CD8-positive, alpha-beta memory T cell (primary cell): ENCODE measurements at regions not wholly inside any gene's neighbourhood (a gene's known extent, or its start where the extent isn't known, plus 50 kb on each side); places are given as distances from the start of the nearest gene placed in this dataset.
A peak's percentile ranks its signal among the peaks of the same experiment; 100 is the strongest.

Source experiments
- CTCF ChIA-PET: fragments of 350-600 bp; sonication (Branson Sonifier 250); formaldehyde crosslinking; loops from one replicate; lab custom pipeline; 2021; ENCODE audit warnings: antibody characterized with exemption; lab: Charles Lee
- POLR2A ChIA-PET: fragments of 350-600 bp; sonication (Branson Sonifier 250); formaldehyde crosslinking; loops from one replicate; lab custom pipeline; 2021; ENCODE audit warnings: antibody characterized with exemption; lab: Charles Lee
- DNase-seq, 5 donors: peaks; one replicate each; pipeline versions ENCODE4 v3.0.0 to v3.0.0-alpha.2; 2020 to 2022; ENCODE audit warnings: mixed read lengths in 1 of 5
- H3K27ac ChIP-seq: one replicate; pipeline ENCODE4 v1.7.0; 2013; ENCODE audit warnings: low read depth, mild to moderate bottlenecking, low read length, moderate library complexity
- H3K27me3 ChIP-seq: 2 replicates; pipeline ENCODE4 v1.7.0; 2013; ENCODE audit warnings: low read length, mild to moderate bottlenecking; ENCODE audit not compliant: insufficient read depth, poor library complexity, severe bottlenecking
- H3K36me3 ChIP-seq: 2 replicates; pipeline ENCODE4 v1.7.0; 2013; ENCODE audit warnings: mild to moderate bottlenecking, low read length, moderate library complexity; ENCODE audit not compliant: insufficient read depth
- H3K4me1 ChIP-seq: 2 replicates; pipeline ENCODE4 v1.7.0; 2013; ENCODE audit warnings: mild to moderate bottlenecking, low read length, moderate library complexity; ENCODE audit not compliant: insufficient read depth
- H3K4me3 ChIP-seq: 2 replicates; pipeline ENCODE4 v1.7.0; 2013; ENCODE audit warnings: mild to moderate bottlenecking, low read length
- H3K9me3 ChIP-seq: 2 replicates; pipeline ENCODE4 v1.7.0; 2013; ENCODE audit warnings: mild to moderate bottlenecking, low read length
- H3K27ac Mint-ChIP-seq, 8 donors: one replicate each; pipeline ENCODE4 v1.8.0; 2020 to 2021; ENCODE audit warnings: mixed read lengths in 8 of 8, mild to moderate bottlenecking in 6 of 8, inconsistent platforms in 3 of 8, moderate library complexity in 3 of 8
- H3K27me3 Mint-ChIP-seq, 2 donors: one replicate each; pipeline ENCODE4 v1.8.0; 2020 to 2021; ENCODE audit warnings: mixed read lengths in 2 of 2, mild to moderate bottlenecking in 1 of 2, moderate library complexity in 1 of 2
- H3K36me3 Mint-ChIP-seq, 3 donors: one replicate each; pipeline ENCODE4 v1.8.0; 2020 to 2021; ENCODE audit warnings: mixed read lengths in 3 of 3, inconsistent platforms in 1 of 3, mild to moderate bottlenecking in 1 of 3
- H3K4me1 Mint-ChIP-seq, 3 donors: one replicate each; pipeline ENCODE4 v1.8.0; 2020 to 2021; ENCODE audit warnings: mixed read lengths in 3 of 3, inconsistent platforms in 1 of 3, mild to moderate bottlenecking in 1 of 3
- H3K4me3 Mint-ChIP-seq, 7 donors: one replicate each; pipeline ENCODE4 v1.8.0; 2020 to 2021; ENCODE audit warnings: mixed read lengths in 7 of 7, mild to moderate bottlenecking in 6 of 7, moderate library complexity in 4 of 7, inconsistent platforms in 2 of 7
- H3K9me3 Mint-ChIP-seq, 5 donors: one replicate each; pipeline ENCODE4 v1.8.0; 2020 to 2022; ENCODE audit warnings: mixed read lengths in 5 of 5, mild to moderate bottlenecking in 3 of 5, moderate library complexity in 2 of 5, inconsistent platforms in 1 of 5

DNA sequence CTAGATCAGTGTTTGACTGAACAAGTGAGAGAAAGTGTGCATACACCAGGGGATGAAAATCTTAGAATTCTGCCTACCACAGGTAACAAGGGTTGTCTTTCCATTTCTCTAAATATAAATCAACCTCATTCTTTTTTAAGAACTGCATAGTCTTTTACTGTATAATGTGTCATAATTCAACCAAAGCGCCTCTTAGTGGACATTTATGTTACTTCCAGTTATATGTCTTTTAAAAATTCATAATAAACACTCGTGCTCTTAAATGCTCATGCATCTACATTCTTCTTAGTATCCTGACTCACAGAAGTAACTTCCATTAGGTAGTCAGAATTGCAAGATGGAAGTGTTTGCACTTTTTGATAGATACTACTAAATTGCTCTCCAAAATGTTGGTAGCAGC is 76.2 kb downstream of the CHRNA1 start:
- H3K27me3 ChIP-seq = no peaks in the 10 kb centered on the region
- DNase-seq = peak in 2 of 5 donors; percentile 36 to 47
- no peak overlapping the region for H3K27ac ChIP-seq
- no peaks in the 10 kb centered on the region for H3K4me1 ChIP-seq
- H3K36me3 Mint-ChIP-seq = peaks cover 0 to 4% (median 0%) of the 10 kb centered on the region in 3 donors
- no peaks in the 10 kb centered on the region for H3K36me3 ChIP-seq
- peaks cover 2 to 8% of the 10 kb centered on the region in 2 donors for H3K27me3 Mint-ChIP-seq
- H3K27ac Mint-ChIP-seq = peak overlapping the region; percentile 19 to 67 (median 39)
- H3K9me3 ChIP-seq = no peaks in the 10 kb centered on the region
- CTCF ChIA-PET = interaction anchor here (0.6 to 8.8 kb wide), 31 partner anchors 10 to 230 kb away, joined by 3 to 113 read pairs (median 5); partner anchors contain the start of gene WIPF1
- no peak overlapping the region for H3K4me3 ChIP-seq
- H3K9me3 Mint-ChIP-seq = no peaks in the 10 kb centered on the region
- POLR2A ChIA-PET = no interaction called here
- peaks cover 18 to 37% (median 24%) of the 10 kb centered on the region in 3 donors for H3K4me1 Mint-ChIP-seq
- peak overlapping the region in 1 of 7 donors; percentile 57 for H3K4me3 Mint-ChIP-seq

DNA sequence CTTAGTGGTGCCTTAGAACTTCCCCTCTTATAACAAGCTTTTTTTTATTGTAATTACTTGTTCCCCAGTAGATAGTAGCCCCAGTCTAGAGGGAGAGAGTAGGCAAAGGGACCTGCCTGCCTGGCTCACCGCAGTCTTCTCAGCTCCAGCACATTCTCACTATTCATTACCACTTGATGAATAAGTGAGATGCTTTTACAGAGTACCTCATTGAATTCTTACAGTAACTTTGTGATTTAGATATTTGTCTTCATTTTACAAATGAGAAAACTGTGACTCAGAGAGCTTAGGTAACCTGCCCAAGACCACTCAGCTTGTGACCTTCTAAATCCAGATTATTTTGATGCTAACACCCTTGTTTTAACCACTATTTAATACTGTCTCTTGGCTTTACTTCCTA is 77.8 kb downstream of the CHRNA1 start:
- H3K36me3 ChIP-seq = no peaks in the 10 kb centered on the region
- H3K27me3 ChIP-seq = no peaks in the 10 kb centered on the region
- no peak overlapping the region for H3K4me3 ChIP-seq
- Mint-ChIP-seq H3K36me3 (peaks cover 0 to 6% (median 0%) of the 10 kb centered on the region in 3 donors), H3K4me3 (peak overlapping the region in 1 of 7 donors; percentile 5), H3K9me3 (no peaks in the 10 kb centered on the region), H3K4me1 (peaks cover 24 to 44% (median 28%) of the 10 kb centered on the region in 3 donors), H3K27ac (peak overlapping the region in 5 of 8 donors; percentile 3 to 30 (median 16)), H3K27me3 (peaks cover 2 to 3% of the 10 kb centered on the region in 2 donors)
- no peak for DNase-seq
- POLR2A ChIA-PET = interaction anchor here (1.2 to 1.9 kb wide), 2 partner anchors 9 to 93 kb away, joined by 3 to 5 read pairs; no protein-coding TSS in a partner anchor
- no peaks in the 10 kb centered on the region for H3K9me3 ChIP-seq
- H3K4me1 ChIP-seq = peaks cover 4% of the 10 kb centered on the region
- no peak overlapping the region for H3K27ac ChIP-seq
- CTCF ChIA-PET = interaction anchor here (0.8 to 8.8 kb wide), 17 partner anchors 9 to 229 kb away, joined by 3 to 113 read pairs (median 5); partner anchors contain the start of gene WIPF1

DNA sequence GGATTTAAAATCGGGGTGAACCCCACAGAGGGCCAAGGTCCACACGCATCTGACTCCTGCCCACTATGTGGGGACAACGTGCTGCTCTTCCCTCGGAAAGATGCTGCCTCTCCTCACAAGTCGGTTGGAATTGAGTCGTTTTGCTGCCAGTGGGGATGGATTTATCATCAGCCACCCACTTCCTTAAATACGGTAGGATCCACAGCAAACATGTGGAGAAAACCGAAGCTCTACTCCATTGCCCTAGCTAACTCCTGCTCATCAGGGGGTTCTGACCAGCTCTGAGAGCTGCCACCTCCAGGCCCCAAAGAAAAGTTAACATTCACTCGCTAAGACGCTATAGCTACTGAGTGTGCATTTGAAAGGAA is 80.9 kb downstream of the CHRNA1 start:
- peak overlapping the region; percentile 89 to 99 (median 91) for H3K4me3 Mint-ChIP-seq
- peaks cover 0 to 6% (median 0%) of the 10 kb centered on the region in 3 donors for H3K36me3 Mint-ChIP-seq
- POLR2A ChIA-PET = interaction anchor here (0.6 to 1.5 kb wide), 6 partner anchors 49 to 190 kb away, joined by 3 to 5 read pairs (median 4); no protein-coding TSS in a partner anchor
- CTCF ChIA-PET = interaction anchor here (0.9 to 8.8 kb wide), 12 partner anchors 12 to 221 kb away, joined by 3 to 113 read pairs (median 4); partner anchors contain the start of genes GPR155 and WIPF1
- H3K9me3 Mint-ChIP-seq = no peaks in the 10 kb centered on the region
- no peaks in the 10 kb centered on the region for H3K9me3 ChIP-seq
- H3K27me3 ChIP-seq = no peaks in the 10 kb centered on the region
- peaks cover 25% of the 10 kb centered on the region for H3K4me1 ChIP-seq
- no peaks in the 10 kb centered on the region for H3K36me3 ChIP-seq
- H3K4me1 Mint-ChIP-seq = peaks cover 51 to 73% (median 52%) of the 10 kb centered on the region in 3 donors
- peak in 2 of 5 donors; percentile 16 to 39 for DNase-seq
- H3K27ac Mint-ChIP-seq = peak overlapping the region; percentile 82 to 98 (median 94)
- H3K27me3 Mint-ChIP-seq = no peaks in the 10 kb centered on the region
- H3K4me3 ChIP-seq = peak overlapping the region; percentile 41
- no peak overlapping the region for H3K27ac ChIP-seq

DNA sequence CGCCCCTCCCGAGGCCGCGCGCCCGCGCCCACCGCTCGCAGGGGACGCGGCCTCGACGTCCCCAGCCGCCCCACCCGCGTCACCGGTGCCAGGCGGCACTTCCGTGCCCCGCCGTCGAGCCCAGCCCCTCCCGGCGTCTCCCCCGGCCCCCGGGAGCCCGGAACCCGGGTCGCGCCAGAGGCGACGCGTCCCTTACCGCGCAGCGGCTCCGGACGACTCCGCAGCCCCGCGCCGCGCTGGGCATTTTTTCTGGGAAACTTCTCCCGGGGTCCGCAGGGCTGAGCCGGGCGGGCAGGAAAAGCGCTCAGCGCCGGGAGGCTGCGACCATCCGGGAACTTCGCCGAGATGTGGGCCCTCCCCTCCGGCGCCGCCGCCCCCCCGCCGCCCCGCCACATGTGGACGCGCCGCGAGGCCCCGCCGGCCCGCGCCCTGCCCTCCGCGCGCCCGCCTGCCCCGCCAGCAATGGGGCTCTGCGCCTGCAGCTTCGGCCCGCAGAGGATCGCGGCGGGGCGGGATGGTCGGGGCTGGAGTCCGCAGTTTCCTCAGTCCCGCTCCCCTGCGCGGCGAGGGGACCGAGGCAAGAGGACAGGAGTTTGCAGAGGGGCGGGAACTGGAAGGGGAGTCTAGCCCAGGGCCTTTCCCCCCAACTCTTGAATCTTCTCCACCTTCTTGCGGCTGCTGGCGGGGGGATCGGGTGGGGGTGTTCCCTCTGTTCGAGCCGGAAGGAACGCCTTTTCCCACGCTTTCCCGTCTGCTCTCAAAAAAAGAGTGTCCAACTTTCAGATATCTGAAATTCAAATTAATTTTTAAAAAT is 81.5 kb downstream of the CHRNA1 start:
- Mint-ChIP-seq H3K27ac (peak overlapping the region; percentile 82 to 98 (median 94)), H3K4me1 (peaks cover 51 to 74% (median 54%) of the 10 kb centered on the region in 3 donors), H3K9me3 (no peaks in the 10 kb centered on the region), H3K4me3 (peak overlapping the region; percentile 89 to 99 (median 91)), H3K36me3 (peaks cover 0 to 6% (median 0%) of the 10 kb centered on the region in 3 donors), H3K27me3 (no peaks in the 10 kb centered on the region)
- Histone ChIP-seq H3K27ac (peak overlapping the region; percentile 71), H3K27me3 (no peaks in the 10 kb centered on the region), H3K4me1 (peaks cover 31% of the 10 kb centered on the region), H3K36me3 (no peaks in the 10 kb centered on the region), H3K9me3 (no peaks in the 10 kb centered on the region), H3K4me3 (peak overlapping the region; percentile 67)
- POLR2A ChIA-PET = interaction anchor here (0.9 to 3.2 kb wide), 6 partner anchors 49 to 90 kb away, joined by 3 to 11 read pairs (median 4); partner anchors contain the start of gene WIPF1
- CTCF ChIA-PET = interaction anchor here (0.9 to 8.8 kb wide), 13 partner anchors 10 to 220 kb away, joined by 3 to 113 read pairs (median 5); partner anchors contain the start of genes GPR155 and WIPF1
- DNase-seq = peak; percentile 54 to 80 (median 74)

DNA sequence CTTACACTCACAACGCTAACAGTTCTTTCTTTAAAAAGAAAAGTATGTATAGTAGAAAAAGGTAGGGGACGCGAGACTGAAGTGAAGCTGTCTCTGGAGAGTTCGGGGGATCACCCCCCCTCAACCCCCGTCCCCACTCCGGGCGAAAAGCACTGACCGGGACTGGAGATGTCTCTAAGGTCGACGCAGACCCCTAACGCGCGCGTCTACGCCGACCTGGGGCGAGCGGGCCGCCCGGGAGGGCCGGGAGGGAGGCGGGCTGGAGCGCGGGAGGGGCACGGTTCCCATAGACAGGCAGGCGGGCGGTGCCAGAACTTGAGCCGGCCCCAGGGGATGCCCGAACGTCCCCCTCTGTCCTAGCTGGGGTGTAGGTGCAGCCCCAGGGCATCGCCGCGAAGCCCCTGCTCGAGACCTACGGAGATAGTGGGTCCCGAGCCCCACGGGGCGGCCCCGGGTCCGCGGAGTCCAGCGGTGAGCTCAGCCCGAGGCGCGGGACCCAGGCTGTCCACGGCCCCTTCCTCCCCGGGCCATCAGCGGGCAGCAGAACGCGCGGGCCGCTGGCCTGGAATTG is 82.2 kb downstream of the CHRNA1 start:
- H3K36me3 Mint-ChIP-seq = peaks cover 0 to 6% (median 0%) of the 10 kb centered on the region in 3 donors
- no peaks in the 10 kb centered on the region for H3K9me3 Mint-ChIP-seq
- Histone ChIP-seq H3K27ac (peak overlapping the region; percentile 71), H3K9me3 (no peaks in the 10 kb centered on the region), H3K27me3 (no peaks in the 10 kb centered on the region), H3K4me1 (peaks cover 37% of the 10 kb centered on the region), H3K36me3 (no peaks in the 10 kb centered on the region), H3K4me3 (peak overlapping the region; percentile 67)
- peak overlapping the region; percentile 70 to 93 (median 86) for H3K27ac Mint-ChIP-seq
- peak; percentile 28 to 62 (median 32) for DNase-seq
- no peaks in the 10 kb centered on the region for H3K27me3 Mint-ChIP-seq
- peaks cover 56 to 80% (median 59%) of the 10 kb centered on the region in 3 donors for H3K4me1 Mint-ChIP-seq
- ChIA-PET POLR2A (interaction anchor here (0.9 to 3.2 kb wide), 4 partner anchors 48 to 87 kb away, joined by 3 to 11 read pairs (median 4); partner anchors contain the start of gene WIPF1), CTCF (interaction anchor here (1.0 to 8.8 kb wide), 6 partner anchors 11 to 219 kb away, joined by 3 to 113 read pairs (median 12); partner anchors contain the start of gene WIPF1)
- H3K4me3 Mint-ChIP-seq = peak overlapping the region; percentile 86 to 95 (median 89)

DNA sequence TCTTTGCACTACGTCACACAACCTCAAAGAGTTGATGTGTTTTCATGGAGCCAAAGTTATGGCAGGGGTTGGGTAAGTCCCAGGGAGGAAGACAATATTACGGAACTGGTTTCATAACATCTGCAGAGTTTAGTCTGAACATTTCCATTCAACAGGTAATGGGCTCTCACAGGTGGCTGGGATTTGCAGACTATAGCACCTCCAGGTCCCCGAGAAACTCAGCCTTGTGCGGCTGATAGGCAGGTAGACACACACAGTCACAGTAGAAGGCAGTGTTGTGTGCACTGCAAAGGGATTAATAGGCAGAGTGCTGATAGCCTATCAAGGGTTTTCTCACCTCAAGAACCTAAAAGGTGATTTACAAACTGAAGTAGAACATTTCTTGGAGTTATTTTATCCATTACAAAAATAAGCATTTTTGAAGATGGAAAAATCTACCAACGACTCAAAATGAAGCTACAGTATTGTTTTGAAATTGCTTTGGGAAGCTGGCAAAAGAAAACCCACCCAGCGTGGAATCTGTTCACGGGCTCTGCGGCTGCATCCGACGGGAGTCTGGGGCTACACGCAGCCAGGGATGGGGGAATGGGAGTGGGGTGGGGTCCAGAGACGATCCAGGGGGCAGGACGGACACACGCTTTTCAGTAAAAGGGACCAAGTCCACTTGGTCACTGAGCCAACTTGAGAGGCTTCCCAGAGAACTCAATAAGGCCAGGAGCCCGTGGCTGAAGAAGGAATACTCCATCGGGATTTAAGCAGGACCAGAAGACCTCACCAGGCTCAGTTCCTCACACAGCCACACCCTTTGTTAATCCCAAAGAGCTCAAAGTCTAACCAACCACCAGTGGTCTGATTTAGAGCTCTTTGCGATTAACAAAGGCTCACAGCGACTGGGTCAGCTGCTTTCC is 82.9 kb downstream of the CHRNA1 start:
- Mint-ChIP-seq H3K4me1 (peaks cover 59 to 82% (median 60%) of the 10 kb centered on the region in 3 donors), H3K4me3 (peak overlapping the region; percentile 86 to 95 (median 89)), H3K9me3 (no peaks in the 10 kb centered on the region), H3K27ac (peak overlapping the region; percentile 70 to 93 (median 86)), H3K27me3 (no peaks in the 10 kb centered on the region), H3K36me3 (peaks cover 0 to 10% (median 0%) of the 10 kb centered on the region in 3 donors)
- Histone ChIP-seq H3K9me3 (no peaks in the 10 kb centered on the region), H3K36me3 (no peaks in the 10 kb centered on the region), H3K4me3 (peak overlapping the region; percentile 67), H3K27me3 (no peaks in the 10 kb centered on the region), H3K4me1 (peaks cover 45% of the 10 kb centered on the region), H3K27ac (peak overlapping the region; percentile 71)
- CTCF ChIA-PET = interaction anchor here (1.0 to 8.8 kb wide), 5 partner anchors 11 to 219 kb away, joined by 3 to 113 read pairs (median 6); partner anchors contain the start of gene WIPF1
- POLR2A ChIA-PET = interaction anchor here (0.9 to 3.2 kb wide), 4 partner anchors 47 to 86 kb away, joined by 3 to 11 read pairs (median 4); partner anchors contain the start of gene WIPF1
- no peak for DNase-seq
